ENCODE measurements at regions not wholly inside any gene's neighbourhood (a gene's known extent, or its start where the extent isn't known, plus 50 kb on each side); places are given as distances from the start of the nearest gene placed in this dataset.

DNA sequence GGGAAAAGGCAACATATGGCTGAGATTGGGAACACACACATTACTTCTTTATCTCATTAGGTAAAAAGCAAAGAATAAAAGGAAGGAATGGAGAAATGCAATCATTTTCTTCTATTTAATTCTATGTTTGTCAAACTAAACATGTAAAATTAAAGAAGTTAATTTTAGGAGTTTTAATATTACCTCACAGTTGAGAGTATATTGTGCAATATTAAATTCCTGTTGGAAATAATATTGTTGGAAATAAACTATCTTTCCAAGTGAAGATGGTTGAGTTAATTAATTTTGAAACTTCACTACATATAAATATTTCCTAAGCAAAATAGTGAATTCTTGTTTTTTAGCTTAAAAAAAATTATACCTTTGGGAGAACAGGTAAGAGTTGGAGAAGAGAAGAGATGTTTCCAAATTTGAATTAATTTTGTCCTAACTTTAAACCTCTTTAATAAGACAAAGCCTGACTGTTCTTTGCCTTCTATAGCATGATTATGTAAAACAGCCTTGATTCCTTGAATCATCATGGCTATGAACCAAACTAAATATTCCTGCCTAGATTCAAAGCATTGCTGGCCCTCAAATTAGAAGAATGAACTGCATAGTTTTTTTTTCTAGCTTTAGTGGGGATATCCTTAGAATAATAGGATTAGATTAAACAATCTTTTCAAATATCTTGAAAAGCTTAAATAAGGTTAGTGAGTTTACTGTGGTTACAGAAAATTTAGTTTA, 1349.1 kb upstream of the ADGRB3 start:
- Mint-ChIP-seq H3K27me3 (no peaks in the 10 kb centered on the region), H3K4me1 (ENCODE audit: unreplicated experiment) (no peaks in the 10 kb centered on the region), H3K9me3 (peaks cover 5% of the 10 kb centered on the region), H3K27ac (no peak overlapping the region), H3K36me3 (no peaks in the 10 kb centered on the region), H3K4me3 (no peak overlapping the region)
- DNase-seq (ENCODE audit: extremely low spot score, unreplicated experiment) = no peak
- TF ChIP-seq, protein P1, sequence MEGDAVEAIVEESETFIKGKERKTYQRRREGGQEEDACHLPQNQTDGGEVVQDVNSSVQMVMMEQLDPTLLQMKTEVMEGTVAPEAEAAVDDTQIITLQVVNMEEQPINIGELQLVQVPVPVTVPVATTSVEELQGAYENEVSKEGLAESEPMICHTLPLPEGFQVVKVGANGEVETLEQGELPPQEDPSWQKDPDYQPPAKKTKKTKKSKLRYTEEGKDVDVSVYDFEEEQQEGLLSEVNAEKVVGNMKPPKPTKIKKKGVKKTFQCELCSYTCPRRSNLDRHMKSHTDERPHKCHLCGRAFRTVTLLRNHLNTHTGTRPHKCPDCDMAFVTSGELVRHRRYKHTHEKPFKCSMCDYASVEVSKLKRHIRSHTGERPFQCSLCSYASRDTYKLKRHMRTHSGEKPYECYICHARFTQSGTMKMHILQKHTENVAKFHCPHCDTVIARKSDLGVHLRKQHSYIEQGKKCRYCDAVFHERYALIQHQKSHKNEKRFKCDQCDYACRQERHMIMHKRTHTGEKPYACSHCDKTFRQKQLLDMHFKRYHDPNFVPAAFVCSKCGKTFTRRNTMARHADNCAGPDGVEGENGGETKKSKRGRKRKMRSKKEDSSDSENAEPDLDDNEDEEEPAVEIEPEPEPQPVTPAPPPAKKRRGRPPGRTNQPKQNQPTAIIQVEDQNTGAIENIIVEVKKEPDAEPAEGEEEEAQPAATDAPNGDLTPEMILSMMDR (conservative IDR thresholded peaks at IDR 0.05) = no peak

DNA sequence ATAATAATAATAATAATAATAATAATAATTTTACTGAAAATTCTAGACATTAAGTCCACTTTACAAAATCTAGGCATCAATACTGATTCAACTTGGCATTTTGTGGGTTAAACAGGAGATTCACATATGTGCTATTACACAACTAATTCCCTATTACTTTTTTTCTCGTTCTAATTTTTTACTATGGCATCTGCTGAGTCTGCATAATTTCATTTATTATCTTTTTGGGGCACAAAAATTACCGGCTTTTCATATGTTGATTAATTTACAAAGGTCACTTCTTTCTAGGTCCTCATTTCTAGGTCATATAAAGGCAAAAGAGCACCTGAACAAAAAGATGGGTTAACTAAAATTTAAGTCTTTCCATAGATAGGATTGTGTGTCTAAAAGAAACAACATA, 1357.8 kb upstream of the ADGRB3 start:
- TF ChIP-seq, protein P1 (conservative IDR thresholded peaks at IDR 0.05) = no peak
- Mint-ChIP-seq H3K27me3 (no peaks in the 10 kb centered on the region), H3K36me3 (no peaks in the 10 kb centered on the region), H3K27ac (no peak overlapping the region), H3K9me3 (no peaks in the 10 kb centered on the region), H3K4me3 (no peak overlapping the region), H3K4me1 (ENCODE audit: unreplicated experiment) (no peaks in the 10 kb centered on the region)
- no peak for DNase-seq (ENCODE audit: extremely low spot score, unreplicated experiment)

DNA sequence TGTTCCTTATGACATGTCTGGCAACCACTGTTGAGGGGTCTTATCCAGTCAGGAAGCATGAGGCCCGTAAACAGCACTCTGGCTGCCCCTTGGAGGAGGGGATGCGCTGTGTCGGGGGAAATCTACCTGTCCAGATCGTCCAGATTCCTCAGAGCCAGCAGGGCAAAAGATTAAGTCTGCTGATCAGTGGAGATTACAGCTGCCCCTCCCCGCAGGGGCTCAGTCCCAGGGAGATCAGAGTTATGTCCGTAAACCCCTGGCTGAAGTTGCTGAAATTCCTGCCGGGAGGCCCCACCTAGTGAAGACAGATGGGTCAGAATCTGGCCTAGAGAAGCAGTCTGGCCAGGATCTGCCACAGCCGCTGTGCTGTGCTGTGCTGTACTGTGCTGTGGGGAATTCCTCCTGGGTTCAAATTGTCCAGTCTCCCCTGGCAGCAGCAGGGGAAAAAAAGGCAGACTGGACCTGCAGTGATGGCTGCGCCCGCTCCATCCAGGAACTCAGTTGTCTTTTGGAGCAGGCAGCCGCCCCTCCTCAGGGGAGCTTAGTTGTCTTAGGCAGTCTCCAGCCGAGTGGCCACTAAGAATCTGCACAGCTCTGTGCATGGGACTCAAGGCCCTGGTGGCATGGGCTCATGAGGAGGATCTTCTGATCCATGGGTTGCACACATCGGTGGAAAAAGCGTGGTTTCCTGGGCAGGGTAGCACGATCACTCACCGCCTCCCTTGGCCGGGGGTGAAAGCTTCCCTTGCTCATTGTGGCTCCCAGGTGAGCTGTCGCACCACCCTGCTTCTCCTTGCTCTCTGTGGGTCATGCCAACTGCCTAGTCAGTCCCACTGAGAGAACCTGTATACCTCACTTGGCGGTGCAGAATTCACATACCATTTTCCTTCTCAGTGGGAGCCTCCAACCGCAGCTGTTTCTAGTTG, 1368.8 kb upstream of the ADGRB3 start:
- TF ChIP-seq, protein P1 (conservative IDR thresholded peaks at IDR 0.05) = no peak
- Mint-ChIP-seq H3K27ac (no peak overlapping the region), H3K9me3 (peaks cover 5% of the 10 kb centered on the region), H3K27me3 (no peaks in the 10 kb centered on the region), H3K4me3 (no peak overlapping the region), H3K36me3 (no peaks in the 10 kb centered on the region), H3K4me1 (ENCODE audit: unreplicated experiment) (no peaks in the 10 kb centered on the region)
- no peak for DNase-seq (ENCODE audit: extremely low spot score, unreplicated experiment)

DNA sequence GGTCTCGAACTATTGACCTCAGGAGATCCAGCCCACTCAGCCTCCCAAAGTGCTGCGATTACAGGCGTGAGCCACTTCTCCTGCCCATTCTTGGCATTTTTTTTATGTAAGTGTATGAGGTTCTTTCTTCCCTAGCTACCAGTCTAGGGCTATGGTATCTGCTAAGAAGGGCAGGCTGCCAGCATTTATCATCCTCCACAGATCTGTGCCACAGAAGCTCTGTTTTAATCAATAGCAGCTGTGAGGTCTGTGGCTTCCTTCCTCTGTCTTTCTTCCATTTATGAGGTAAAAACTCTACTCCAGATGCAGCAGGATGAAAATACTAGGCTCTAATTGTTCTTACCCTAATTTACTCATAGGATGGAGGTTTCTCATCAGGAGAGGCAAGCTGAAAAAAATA, 1382.4 kb upstream of the ADGRB3 start:
- Mint-ChIP-seq H3K36me3 (no peaks in the 10 kb centered on the region), H3K27ac (no peak overlapping the region), H3K27me3 (no peaks in the 10 kb centered on the region), H3K4me1 (ENCODE audit: unreplicated experiment) (peaks cover 5% of the 10 kb centered on the region), H3K9me3 (no peaks in the 10 kb centered on the region), H3K4me3 (no peak overlapping the region)
- no peak for DNase-seq (ENCODE audit: extremely low spot score, unreplicated experiment)
- TF ChIP-seq, protein P1 (conservative IDR thresholded peaks at IDR 0.05) = no peak

DNA sequence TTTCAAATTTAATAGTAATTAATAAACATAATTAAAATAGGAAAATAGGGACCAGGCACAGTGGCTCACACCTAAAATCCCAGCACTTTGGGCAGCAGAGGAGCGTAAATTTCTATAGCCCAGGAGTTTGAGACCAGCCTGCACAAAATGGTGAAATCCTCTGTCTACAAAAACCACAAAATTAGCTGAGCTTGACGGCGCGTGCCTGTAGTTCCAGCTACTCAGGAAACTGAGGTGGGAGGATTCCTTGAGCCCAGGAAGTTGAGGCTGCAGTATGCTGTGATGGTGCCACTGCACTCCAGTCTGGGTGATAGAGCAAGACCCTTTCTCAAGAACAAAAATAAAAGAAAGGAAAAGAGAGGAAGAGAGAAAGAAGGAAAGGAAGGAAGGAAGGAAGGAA, 1387.0 kb upstream of the ADGRB3 start:
- peaks cover 5% of the 10 kb centered on the region for H3K4me1 Mint-ChIP-seq (ENCODE audit: unreplicated experiment)
- no peaks in the 10 kb centered on the region for H3K9me3 Mint-ChIP-seq
- H3K36me3 Mint-ChIP-seq = no peaks in the 10 kb centered on the region
- DNase-seq (ENCODE audit: extremely low spot score, unreplicated experiment) = no peak
- no peak overlapping the region for H3K27ac Mint-ChIP-seq
- TF ChIP-seq, protein P1 (conservative IDR thresholded peaks at IDR 0.05) = no peak
- no peak overlapping the region for H3K4me3 Mint-ChIP-seq
- H3K27me3 Mint-ChIP-seq = no peaks in the 10 kb centered on the region
